ENCODE measurements at regions not wholly inside any gene's neighbourhood (a gene's known extent, or its start where the extent isn't known, plus 50 kb on each side); places are given as distances from the start of the nearest gene placed in this dataset.

- TF ChIP-seq CTCF (IDR thresholded peaks at IDR 0.05) (no peak), ATF2 (CRISPR knock-in tag; IDR thresholded peaks at IDR 0.05; ENCODE audit: borderline replicate concordance, low read depth) (no peak), CREM (CRISPR knock-in tag; IDR thresholded peaks at IDR 0.05) (no peak), ZNF263 (CRISPR knock-in tag; IDR thresholded peaks at IDR 0.05; ENCODE audit: low read depth) (no peak), ZSCAN18 (CRISPR knock-in tag; IDR thresholded peaks at IDR 0.05) (no peak), TCF7 (CRISPR knock-in tag; IDR thresholded peaks at IDR 0.05; ENCODE audit: low read depth) (no peak)
These were observed 101.7 kb upstream of the FMN2 start for GRCh38 chr1:239989990-239990389.

All from WTC11 (cell line).